ENCODE measurements at regions not wholly inside any gene's neighbourhood (a gene's known extent, or its start where the extent isn't known, plus 50 kb on each side); places are given as distances from the start of the nearest gene placed in this dataset.
"Not testable (repeated sequence)": the region's sequence is repeated elsewhere in the genome, so short reads cannot be mapped to it uniquely, and the experiment has no call there.

DNA sequence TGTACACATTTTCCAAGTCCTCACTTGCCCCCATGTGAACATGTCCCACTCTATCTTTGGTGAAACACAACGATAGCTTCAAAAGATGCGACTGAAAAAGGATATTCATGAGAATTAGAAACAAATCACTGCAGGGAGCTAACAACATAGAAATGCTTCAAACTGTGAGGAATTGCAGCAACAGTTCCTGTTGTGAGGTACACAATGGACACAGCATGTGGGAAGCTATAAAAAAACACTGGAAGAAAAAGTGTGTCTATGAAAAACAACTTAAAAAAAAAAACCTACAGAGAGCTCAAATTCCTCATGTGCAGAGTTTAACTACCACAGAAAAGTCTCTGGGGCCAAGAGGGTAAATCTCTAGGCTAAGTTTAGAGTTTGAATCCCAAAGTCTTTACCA, 51.6 kb upstream of the BLTP1 start:
- no peak for DNase-seq

DNA sequence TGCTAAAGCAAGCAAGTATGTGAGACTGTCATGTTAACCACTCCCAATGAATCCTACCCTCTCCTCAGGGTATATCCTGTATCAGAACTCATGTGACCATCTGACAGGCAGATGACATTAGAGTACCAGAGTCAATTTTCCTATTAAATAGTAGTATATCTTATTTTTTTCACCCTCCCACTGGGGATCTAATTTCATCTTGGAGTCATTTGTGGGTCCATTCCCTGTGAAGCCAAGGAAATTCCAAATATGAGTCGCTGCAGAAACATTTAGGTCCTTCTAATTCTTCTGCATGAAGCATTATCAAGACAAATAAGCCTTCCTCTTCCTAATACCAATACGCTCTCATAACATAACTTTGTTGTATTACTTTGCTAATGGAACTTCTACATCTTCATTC, 52.2 kb upstream of the BLTP1 start:
- DNase-seq: no peak

DNA sequence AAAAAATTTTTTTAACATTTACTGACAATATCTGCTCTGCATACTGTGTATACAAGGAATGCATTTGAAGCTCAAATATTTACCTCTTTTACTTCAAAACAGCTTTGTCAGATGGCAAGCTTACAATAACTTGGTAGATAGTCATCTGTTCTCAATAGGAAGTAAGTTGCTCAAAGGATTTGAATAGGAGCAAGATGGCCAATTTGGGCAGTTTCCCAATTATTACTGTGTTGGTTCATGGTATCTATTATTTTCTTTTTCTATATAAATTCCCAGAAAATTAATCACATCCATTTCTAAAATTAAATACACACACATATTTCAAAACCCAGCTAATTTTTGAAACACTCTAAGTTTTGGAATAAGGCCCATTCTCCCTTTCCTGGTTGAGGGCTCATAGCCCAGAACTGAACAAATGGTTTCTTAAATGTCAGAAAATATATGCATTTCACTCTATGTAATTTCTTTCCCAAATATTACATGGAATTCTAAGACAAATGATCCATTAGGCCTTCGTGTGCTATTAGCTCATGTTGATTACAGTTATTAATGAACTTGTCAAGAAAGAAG, 60.2 kb upstream of the BLTP1 start:
- DNase-seq: no peak

DNA sequence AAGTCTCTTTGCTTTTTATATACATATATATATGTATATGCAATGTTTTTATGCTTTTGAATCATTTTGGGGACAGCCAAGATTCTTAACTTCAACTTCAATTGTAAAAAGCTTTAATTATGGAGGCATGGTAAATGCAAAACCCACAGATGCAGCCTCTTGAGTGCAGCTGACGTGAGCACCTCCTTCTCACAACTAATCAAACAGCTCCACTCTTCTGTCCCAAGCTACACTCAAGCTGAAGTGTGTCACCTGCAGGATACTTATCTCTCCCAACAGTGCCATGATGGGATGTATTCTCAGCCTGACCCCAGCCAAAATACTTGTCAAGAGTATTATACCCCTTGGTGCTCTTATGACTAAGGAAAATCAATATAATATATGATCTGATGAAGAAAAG, 60.7 kb upstream of the BLTP1 start:
- DNase-seq: no peak

DNA sequence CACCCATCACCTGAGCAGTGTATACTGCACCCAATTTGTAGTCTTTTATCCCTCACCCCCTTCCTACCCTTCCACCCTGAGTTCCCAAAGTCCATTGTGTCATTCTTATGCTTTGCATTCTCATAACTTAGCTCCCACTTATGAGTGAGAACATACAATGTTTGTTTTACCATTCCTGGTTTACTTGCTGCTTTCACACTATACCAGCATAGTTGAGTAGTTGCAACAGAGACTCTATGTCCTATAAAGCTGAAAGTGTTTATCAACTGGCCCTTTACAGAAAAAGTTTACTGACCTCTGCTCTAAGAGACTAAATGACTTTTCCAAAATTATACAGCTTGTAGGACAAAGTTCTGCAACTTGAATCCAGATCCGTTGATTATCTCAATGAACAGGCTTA, 61.1 kb upstream of the BLTP1 start:
- DNase-seq: no peak

DNA sequence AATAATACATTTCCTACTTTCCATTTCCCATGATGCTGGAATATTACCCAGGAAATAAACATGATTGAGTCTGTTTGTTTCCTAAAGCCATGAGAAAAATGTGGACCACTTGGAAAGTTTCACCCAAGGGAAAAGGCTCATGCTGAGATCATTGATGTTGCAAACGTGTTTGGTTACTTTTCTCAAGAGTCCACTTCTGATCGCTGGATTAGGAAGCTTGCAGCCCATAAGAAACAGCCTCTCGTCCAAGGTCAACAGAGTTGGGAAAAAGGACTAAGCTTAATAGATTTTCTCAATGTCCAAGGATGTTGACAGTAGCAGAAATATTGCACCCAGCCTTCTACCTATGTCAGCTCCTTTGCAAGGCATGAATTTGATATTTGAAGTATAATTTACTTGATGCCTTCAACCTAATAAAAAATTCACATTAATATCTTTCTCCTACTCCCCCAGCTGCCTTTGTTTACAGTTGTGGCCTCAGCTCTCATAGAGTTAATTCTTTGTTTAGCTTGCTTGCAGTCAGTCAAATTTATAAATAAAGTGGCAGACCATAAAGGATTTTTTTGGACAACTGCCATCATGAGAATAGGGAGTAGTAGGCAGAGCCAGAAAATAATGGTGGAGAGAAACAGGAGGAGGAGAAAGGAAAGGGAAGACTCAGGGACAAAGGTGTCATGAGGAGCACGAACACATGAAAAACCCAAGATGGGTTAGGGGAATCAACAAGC, 65.6 kb upstream of the BLTP1 start:
- DNase-seq: no peak

DNA sequence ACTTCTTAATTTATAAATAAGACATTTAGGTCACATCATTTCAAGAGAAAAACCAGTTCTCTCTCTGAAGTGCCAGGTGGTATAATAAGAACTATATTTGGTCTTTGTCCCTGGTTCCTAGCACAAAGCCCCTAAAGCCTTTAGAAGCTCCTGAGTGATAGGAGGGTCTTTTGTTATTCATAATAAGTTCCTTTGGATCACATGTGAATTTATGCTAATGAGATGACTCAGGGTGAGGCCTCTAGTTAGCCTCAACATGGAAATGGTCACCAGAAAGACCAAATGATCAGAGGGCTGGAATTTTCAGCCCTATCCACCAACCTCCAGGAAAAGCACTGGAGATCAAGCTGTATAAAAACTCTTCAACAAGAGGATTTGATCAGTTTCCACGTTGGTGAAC, 68.1 kb upstream of the BLTP1 start:
- no peak for DNase-seq

DNA sequence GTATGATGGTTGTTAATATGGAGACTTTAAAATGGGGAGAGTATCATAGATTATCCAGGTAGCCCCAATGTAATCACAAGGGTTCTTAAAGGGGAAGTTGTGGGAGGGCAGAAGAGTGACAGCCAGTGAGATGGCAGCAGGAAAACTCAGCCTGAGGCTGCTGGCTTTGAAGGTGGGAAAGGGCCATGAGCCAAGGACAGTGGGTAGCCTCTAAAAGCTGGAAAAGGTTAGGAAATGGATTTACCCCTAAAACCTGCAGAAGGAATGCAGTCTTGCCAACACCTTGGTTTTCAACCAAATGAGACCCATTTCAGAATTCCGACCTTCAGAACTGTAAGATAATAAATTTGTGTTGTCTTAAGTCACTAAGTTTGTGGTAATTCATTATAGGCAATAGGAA, 68.8 kb upstream of the BLTP1 start:
- DNase-seq: no peak

DNA sequence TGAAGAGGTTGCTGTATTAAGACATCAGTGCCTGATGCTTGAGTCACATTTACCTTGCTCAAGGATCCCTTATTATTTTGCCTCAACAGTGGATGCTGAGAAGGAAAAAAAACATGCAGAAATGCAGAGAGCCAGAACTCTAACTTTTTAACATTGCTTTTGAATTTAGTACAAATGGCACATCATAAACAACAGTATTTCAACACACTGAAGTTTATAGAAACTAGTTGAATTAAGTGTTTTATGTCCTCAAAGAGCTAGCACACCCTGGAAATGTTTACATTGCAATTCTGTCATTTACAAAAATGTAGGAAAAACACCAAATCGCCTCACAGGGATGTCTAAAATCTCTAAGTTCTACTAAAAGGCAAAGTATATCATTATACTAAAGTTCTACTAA, 69.5 kb upstream of the BLTP1 start:
- DNase-seq: no peak

DNA sequence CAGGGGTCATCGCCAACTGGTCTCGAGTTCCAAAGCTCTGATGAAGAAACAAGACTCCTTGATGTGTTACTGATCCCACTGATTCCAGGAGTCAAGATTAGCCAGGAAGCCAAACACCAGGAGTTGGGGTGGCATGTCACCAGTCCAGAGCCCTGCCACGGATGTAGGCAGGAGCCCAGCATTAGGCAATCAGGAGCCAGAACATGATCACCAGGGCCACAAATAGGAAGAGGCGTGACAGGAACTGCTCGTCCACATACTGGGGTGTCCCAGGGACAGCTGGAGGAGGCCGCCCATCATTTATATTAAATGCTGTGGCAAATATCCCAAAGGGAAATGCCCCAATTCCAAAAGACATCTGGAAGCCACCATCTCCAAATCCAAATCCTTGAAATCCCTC, 74.5 kb upstream of the BLTP1 start:
- DNase-seq: not testable (repeated sequence)

DNA sequence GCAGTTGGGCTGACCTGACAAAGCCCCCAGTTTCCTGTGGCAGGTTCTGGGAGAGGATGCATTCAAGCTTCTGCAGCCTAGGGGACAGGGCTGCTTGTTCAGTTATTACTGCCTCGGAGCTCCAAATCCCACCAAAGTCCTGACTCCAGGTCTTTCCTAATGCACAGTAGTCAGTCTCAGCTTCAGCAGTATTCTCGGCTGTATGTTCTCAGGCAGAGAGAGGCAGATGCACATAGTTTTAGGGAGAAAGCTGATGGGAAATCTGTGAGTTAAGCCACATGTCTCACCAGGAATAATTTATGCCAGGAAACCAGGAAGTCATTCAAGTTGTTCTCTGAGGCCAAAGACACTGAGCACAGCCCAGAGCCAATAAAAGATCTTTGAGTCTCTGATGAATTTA, 75.3 kb upstream of the BLTP1 start:
- DNase-seq: peak; percentile 3

DNA sequence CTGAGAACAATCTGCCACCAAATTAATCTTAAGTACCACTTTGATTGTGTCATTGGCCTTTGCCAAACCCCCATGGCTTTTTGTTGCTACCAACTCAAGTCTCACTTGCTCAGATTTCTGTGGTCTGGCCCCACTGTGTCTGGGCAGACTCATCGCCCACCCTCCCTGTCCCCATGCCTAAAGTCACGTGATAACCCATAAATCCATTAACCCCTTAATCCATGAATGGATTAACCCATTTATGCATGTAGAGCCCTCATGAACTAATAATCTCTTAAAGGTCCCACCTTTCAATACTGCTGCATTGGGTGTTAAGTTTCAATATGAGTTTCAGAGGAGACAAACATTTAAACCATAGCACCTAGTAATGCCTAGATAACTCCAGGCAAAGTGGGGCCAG, 78.5 kb upstream of the BLTP1 start:
- no peak for DNase-seq

DNA sequence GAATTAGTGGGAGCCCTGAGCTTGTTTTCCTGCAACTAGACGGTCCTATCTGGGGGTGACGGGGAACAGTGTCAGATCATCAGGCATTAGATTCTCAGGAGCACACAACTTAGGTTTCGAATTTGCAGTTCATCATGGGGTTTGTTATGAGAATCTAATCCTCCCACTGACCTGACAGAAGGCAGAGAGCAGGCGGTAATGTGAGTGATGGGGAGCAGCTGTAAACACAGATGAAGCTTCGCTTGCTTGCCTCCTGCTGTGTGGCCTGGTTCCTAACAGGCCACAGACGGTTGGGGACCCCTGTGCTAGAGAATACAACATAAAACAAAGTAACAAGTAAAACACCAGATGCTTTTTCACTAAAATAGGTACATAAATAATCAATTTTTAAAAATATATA, 86.2 kb upstream of the BLTP1 start:
- no peak for DNase-seq

DNA sequence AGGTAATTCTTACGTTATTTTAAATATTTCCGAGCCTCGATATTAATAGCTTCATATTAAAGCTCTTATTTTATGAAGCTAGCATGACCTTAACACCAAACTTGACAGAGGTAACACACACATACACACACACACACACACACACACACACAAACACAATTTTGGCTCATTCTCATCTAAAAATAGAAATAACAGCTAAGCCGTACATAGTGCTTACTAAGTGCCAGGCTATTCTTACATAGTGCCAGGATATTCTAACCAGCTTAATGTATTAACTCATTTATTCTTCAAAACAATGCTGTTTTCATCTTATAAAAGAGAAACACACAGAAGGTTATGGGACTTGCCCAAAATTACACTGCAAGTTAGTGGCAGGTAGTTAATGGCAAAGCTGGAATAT, 87.0 kb upstream of the BLTP1 start:
- no peak for DNase-seq

DNA sequence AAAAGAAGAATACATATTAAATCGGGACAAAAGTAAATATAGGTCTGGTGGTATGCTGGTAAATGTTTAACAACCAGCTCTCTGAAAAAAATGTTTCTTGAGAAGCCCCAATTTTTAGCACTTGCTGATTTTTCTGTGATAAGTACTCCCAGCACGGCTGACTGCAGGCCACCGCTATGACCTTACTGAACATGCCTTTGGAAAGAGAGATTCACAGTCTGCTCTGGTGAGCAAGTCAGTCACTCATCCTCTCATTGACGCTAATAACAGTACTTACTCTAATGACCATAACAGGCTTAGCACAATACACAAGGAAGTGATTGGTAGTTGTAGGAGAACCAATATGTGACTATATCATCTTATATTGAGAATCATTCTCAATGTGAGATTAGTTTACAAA, 98.9 kb upstream of the BLTP1 start:
- DNase-seq: no peak

DNA sequence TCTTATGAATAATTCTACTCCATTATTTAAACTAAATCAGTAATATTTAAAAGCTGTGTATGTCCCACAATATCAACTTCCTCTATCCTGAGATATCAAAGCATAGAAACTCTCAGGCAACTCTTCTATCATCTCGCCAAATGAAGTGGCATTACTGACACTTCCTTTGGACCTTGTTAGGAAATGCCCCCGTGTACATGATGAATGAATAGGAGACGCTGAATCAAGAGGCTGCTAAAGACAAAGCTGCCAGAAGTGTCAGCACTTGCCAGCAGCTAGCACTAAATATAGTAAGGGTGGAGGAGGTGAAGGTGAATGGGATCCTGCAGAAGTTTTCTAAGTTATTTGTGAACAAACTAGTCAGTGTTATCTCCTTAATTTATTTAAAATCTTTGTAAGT, 99.5 kb upstream of the BLTP1 start:
- DNase-seq: no peak

DNA sequence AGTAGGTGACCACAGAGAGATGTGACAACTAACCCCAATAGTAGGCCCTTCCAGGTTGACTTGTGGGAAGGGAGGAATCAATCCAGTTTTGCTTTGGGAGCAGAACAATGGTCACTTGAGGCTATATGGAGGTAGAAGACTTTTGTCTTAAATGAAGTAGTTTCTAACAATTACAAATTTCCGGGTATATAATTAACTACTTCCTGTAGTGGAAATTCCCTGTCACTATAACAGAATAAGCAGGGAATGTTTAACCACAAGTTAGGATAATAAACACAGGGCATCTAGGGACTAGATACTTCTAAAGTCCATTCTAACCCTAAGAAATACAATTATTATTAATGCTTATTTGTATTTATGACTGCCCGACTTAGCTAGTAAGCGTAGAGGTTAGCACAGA, 99.0 kb upstream of the TRPC3 start:
- no peak for DNase-seq

DNA sequence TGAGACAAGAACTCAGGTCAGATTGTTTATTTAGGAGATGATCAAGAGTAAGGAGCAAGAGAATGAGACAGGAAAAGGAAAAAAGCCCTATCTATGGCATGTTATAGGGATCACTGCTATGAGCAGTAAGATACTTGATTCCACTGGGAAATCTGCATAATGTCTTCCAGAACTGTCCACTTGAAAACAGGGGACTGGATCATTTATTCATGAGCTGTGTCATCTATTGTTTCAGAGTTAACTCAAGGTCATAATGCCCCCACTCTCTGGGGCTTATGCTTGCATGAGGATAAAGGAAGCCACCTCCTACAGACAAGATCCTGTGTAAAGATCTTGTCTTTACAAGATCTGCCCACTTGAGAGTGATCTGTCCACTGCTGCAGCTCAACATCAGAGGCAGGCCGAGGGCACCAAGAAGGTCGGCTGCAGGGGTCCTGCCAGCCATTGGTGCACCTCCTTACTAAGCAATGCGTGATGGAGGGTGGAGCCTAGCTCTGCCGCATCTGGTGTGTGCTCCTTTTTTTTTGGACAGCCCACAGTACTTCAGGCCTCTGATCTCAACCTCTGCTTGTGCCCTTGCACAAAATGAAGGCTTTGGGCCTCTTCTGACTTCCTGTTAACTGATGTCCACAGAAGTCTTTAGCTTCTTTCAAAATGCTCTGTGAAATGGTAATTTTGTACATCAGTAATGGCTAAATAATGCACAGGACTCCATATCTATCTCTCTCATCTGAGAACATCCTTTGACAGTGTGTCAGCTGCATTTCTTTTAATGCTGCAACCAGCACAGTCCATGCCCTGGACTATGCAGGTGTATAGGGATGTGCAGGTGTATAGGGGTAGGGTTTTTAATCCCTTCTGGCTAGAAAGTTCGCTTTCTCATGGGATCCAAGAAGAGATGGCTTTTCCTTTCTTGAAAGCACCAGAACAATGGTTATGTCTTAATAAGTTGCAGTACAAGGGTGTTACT, 95.9 kb upstream of the TRPC3 start:
- DNase-seq: no peak

DNA sequence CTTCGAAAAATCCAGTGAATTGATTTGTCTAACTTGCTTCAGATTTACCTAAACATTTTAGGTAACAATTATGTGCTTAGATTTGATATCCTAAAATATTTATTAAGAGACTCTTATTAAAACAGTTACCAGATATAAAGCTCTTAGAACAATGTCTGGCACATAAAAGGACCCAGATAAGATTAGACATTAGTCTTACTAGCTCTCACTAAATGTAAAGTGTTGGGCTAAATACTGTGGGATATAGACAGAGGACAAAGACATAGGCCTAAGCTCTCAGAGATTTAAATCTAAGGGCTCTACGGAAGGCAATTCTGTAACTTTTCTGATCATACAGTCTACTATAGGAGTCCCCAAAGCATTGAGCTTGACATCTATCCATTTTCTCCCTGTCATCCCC, 94.4 kb upstream of the TRPC3 start:
- no peak for DNase-seq

DNA sequence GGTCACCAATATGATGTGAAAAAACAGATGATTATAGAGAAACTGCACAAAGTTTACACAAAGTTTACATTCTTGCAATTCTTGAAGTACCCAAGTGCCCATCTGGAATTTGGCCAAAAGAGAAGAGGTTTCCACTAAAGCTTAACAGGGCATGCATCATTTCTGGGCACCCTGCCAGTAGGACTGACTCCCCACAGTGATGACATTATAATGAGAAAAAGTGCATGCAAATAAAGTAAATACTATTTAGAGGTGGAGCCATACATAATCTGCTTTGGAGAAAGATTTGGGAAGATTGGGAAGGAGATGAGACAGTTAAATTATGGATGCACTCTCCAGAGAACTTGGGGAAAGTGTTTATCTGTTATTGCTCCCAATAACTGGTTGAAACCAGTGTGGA, 93.7 kb upstream of the TRPC3 start:
- DNase-seq: no peak

DNA sequence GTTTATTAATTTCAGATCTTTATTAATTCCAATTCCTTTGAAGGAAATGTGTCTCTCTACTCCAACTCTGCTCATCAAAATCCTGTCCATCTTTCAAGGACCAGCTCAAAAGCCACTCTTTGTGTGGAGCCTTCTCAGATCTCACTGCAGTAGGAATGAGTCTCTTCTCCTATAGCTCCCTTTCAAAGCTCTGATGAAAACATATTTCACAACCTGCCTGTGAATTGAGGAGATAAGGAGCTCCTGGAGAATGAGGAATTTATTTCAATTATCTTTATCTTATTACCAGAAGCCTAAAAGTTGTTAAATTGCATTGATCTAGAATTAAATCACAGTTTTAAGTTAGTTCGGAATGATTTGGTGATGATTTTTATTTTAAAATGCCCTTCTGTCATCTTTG, 92.6 kb upstream of the TRPC3 start:
- DNase-seq: no peak

DNA sequence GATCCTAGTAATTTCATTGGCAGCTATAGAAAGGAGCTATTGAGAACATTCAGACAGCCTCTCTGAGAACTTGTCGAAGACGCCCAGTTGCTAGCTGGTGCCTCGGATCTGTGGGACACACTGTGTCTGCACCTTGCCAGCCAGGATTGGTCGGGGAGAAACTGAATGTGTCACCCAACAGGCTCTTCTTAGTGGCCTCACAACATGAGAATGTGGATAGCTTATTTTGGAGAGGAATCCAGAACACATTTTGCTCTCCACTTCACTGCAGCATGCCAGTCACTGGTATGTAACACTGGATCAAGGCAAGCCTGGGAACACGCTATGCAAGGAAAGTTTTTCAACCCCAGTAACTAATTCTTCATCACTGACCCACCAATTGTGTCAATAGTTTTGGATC, 89.5 kb upstream of the TRPC3 start:
- no peak for DNase-seq

DNA sequence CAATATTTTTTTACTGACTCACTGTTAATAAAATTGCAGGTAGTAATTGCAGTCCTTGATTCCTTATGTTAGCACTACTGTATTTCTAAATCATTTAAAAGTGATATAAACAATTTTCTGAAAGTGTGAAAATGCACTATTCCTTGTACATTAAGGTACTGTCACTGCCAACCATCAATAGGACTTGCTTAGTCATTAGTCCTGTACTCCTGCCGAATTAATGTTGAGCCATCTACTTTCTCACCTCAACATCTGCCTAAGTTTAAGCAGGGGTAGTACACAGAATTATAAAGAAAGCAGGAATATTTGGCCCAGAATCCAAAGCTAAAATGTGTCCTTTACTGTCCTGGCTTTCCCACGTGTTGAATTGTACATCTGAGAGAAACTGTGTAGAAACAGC, 87.0 kb upstream of the TRPC3 start:
- no peak for DNase-seq
